ENCODE measurements at regions not wholly inside any gene's neighbourhood (a gene's known extent, or its start where the extent isn't known, plus 50 kb on each side); places are given as distances from the start of the nearest gene placed in this dataset.

DNA sequence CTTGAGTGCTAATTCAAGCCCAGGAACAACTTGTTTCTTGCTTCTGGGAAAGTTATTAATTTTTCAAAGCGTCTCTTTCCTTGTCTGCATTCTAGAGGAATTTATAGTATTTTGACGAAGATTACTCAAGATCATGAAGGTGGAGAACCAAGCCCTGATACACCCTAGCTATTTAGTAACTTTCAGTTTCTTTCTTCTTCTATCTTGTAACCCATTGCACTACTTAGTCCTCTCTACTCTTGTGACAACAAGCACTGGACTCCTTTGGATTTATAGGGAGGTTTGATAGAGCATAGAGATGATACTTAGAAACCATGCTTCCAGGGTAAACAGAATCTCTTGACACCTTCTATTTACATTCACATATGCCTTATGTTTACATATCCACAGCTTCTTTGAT lies 203.3 kb upstream of the GRM7 start:
- no peaks in the 10 kb centered on the region for H3K27me3 ChIP-seq (ENCODE audit: low read length)
- H3K9me3 ChIP-seq (ENCODE audit: insufficient read depth, low read length) = no peaks in the 10 kb centered on the region
- no peak overlapping the region for H3K27ac ChIP-seq (ENCODE audit: low read depth, low read length)
- H3K9me2 ChIP-seq (replicated peaks; ENCODE audit: insufficient read depth, low read length) = no peaks in the 10 kb centered on the region
- no peak overlapping the region for H3K9ac ChIP-seq (ENCODE audit: low read length)
- no peaks in the 10 kb centered on the region for H3K36me3 ChIP-seq (ENCODE audit: low read length)
- H3K79me2 ChIP-seq (ENCODE audit: insufficient read depth, low read length) = no peaks in the 10 kb centered on the region
- no peak overlapping the region for H3K4me2 ChIP-seq (ENCODE audit: low read depth, low read length, poor library complexity, severe bottlenecking)
- no peak for TF ChIP-seq EZH2phosphoT487 (conservative IDR thresholded peaks at IDR 0.05; ENCODE audit: low read length)
- TF ChIP-seq, protein P1, sequence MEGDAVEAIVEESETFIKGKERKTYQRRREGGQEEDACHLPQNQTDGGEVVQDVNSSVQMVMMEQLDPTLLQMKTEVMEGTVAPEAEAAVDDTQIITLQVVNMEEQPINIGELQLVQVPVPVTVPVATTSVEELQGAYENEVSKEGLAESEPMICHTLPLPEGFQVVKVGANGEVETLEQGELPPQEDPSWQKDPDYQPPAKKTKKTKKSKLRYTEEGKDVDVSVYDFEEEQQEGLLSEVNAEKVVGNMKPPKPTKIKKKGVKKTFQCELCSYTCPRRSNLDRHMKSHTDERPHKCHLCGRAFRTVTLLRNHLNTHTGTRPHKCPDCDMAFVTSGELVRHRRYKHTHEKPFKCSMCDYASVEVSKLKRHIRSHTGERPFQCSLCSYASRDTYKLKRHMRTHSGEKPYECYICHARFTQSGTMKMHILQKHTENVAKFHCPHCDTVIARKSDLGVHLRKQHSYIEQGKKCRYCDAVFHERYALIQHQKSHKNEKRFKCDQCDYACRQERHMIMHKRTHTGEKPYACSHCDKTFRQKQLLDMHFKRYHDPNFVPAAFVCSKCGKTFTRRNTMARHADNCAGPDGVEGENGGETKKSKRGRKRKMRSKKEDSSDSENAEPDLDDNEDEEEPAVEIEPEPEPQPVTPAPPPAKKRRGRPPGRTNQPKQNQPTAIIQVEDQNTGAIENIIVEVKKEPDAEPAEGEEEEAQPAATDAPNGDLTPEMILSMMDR (IDR thresholded peaks at IDR 0.05; ENCODE audit: insufficient read depth, low read length, poor library complexity, severe bottlenecking) = no peak
- no peak overlapping the region for H3K4me3 ChIP-seq (ENCODE audit: insufficient read depth, low read length, poor library complexity, severe bottlenecking)
- H4K20me1 ChIP-seq (ENCODE audit: low read depth, low read length) = no peaks in the 10 kb centered on the region
- H3F3A ChIP-seq (ENCODE audit: insufficient read depth) = no peaks in the 10 kb centered on the region
- no peak overlapping the region for H2AFZ ChIP-seq (ENCODE audit: low read depth, low read length, severe bottlenecking)

DNA sequence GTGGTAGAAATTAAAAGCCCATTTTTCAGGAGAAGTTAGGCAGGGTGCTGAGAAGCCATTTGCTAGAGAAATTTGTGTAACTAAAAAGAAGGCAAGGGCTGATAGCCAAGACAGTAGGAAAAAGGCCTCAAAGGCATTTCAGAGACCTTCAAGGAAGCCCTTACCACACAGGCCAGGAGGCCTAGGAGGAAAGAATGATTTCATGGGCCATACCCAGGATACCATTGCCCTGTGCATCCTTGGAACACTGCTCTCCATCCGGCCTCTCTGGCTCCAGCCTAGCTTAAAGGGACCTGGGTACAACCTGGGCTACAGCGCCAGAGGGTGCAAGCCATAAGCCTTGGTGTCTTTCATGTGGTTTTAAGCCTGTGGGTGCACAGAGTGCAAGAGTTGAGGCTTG lies 193.6 kb upstream of the GRM7 start:
- Histone ChIP-seq H3K4me3 (ENCODE audit: insufficient read depth, low read length, poor library complexity, severe bottlenecking) (no peak overlapping the region), H3K79me2 (ENCODE audit: insufficient read depth, low read length) (no peaks in the 10 kb centered on the region), H3K9me3 (ENCODE audit: insufficient read depth, low read length) (no peaks in the 10 kb centered on the region), H2AFZ (ENCODE audit: low read depth, low read length, severe bottlenecking) (no peak overlapping the region), H3K4me2 (ENCODE audit: low read depth, low read length, poor library complexity, severe bottlenecking) (no peak overlapping the region), H3F3A (ENCODE audit: insufficient read depth) (no peaks in the 10 kb centered on the region), H3K27me3 (ENCODE audit: low read length) (no peaks in the 10 kb centered on the region), H3K36me3 (ENCODE audit: low read length) (no peaks in the 10 kb centered on the region), H3K9ac (ENCODE audit: low read length) (no peak overlapping the region), H4K20me1 (ENCODE audit: low read depth, low read length) (no peaks in the 10 kb centered on the region), H3K27ac (ENCODE audit: low read depth, low read length) (no peak overlapping the region), H3K9me2 (replicated peaks; ENCODE audit: insufficient read depth, low read length) (no peaks in the 10 kb centered on the region)
- TF ChIP-seq EZH2phosphoT487 (conservative IDR thresholded peaks at IDR 0.05; ENCODE audit: low read length) = no peak
- TF ChIP-seq, protein P1 (IDR thresholded peaks at IDR 0.05; ENCODE audit: insufficient read depth, low read length, poor library complexity, severe bottlenecking) = no peak

DNA sequence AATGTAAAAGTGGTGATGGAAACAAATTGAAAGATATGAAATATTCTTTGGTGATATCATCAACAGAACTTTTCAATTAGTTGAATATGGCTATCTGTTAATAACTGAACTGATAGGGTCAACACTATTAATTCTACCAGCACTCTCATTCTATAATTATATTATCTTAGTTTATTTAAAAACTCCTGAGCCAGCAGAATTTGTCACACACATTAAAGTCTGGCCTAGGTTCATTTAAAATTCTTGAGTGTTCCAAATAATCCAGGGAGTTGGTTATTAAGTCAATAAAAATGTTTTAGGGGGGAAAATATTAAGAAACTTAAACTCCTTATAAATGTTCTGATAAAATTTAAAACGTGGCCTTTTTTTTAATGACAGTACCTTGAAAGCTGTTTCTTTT lies 189.6 kb upstream of the GRM7 start:
- Histone ChIP-seq H3K9me2 (replicated peaks; ENCODE audit: insufficient read depth, low read length) (no peaks in the 10 kb centered on the region), H3K9ac (ENCODE audit: low read length) (no peak overlapping the region), H3K36me3 (ENCODE audit: low read length) (no peaks in the 10 kb centered on the region), H3K9me3 (ENCODE audit: insufficient read depth, low read length) (no peaks in the 10 kb centered on the region), H2AFZ (ENCODE audit: low read depth, low read length, severe bottlenecking) (no peak overlapping the region), H3K27ac (ENCODE audit: low read depth, low read length) (no peak overlapping the region), H3K4me2 (ENCODE audit: low read depth, low read length, poor library complexity, severe bottlenecking) (no peak overlapping the region), H3K79me2 (ENCODE audit: insufficient read depth, low read length) (no peaks in the 10 kb centered on the region), H3K27me3 (ENCODE audit: low read length) (no peaks in the 10 kb centered on the region), H3F3A (ENCODE audit: insufficient read depth) (no peaks in the 10 kb centered on the region), H3K4me3 (ENCODE audit: insufficient read depth, low read length, poor library complexity, severe bottlenecking) (no peak overlapping the region), H4K20me1 (ENCODE audit: low read depth, low read length) (no peaks in the 10 kb centered on the region)
- TF ChIP-seq, protein P1 (IDR thresholded peaks at IDR 0.05; ENCODE audit: insufficient read depth, low read length, poor library complexity, severe bottlenecking) = no peak
- TF ChIP-seq EZH2phosphoT487 (conservative IDR thresholded peaks at IDR 0.05; ENCODE audit: low read length) = no peak

DNA sequence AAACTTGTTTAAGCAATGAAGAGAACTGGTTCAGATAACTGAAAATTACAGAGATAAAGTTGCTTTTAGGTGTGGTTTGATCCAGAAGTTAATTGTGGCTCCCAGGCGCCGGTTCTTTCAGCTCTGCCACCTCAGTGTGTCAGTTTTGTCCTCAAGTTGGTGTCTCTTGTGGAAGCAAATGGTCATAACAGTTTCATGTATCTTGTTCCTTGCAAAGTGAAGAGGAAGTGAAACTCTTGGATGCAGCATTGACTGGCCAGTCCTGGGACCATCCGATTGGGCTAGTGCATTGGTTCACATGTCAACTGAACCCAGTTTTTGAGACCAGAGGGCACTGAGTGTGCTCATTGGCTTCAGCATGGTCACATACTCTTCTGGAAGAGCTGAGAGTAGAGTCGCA lies 181.4 kb upstream of the GRM7 start:
- Histone ChIP-seq H3K27ac (ENCODE audit: low read depth, low read length) (no peak overlapping the region), H3K9me3 (ENCODE audit: insufficient read depth, low read length) (no peaks in the 10 kb centered on the region), H4K20me1 (ENCODE audit: low read depth, low read length) (no peaks in the 10 kb centered on the region), H3K4me2 (ENCODE audit: low read depth, low read length, poor library complexity, severe bottlenecking) (no peak overlapping the region), H3K9ac (ENCODE audit: low read length) (no peak overlapping the region), H3K79me2 (ENCODE audit: insufficient read depth, low read length) (no peaks in the 10 kb centered on the region), H2AFZ (ENCODE audit: low read depth, low read length, severe bottlenecking) (no peak overlapping the region), H3K9me2 (replicated peaks; ENCODE audit: insufficient read depth, low read length) (no peaks in the 10 kb centered on the region), H3K27me3 (ENCODE audit: low read length) (no peaks in the 10 kb centered on the region), H3K4me3 (ENCODE audit: insufficient read depth, low read length, poor library complexity, severe bottlenecking) (no peak overlapping the region), H3K36me3 (ENCODE audit: low read length) (no peaks in the 10 kb centered on the region), H3F3A (ENCODE audit: insufficient read depth) (no peaks in the 10 kb centered on the region)
- no peak for TF ChIP-seq EZH2phosphoT487 (conservative IDR thresholded peaks at IDR 0.05; ENCODE audit: low read length)
- TF ChIP-seq, protein P1 (IDR thresholded peaks at IDR 0.05; ENCODE audit: insufficient read depth, low read length, poor library complexity, severe bottlenecking) = no peak
